Esophagus squamous epithelium (tissue), 4 donors: ENCODE measurements at regions not wholly inside any gene's neighbourhood (a gene's known extent, or its start where the extent isn't known, plus 50 kb on each side); places are given as distances from the start of the nearest gene placed in this dataset.

Source experiments
- POLR2A ChIP-seq, 4 donors: fragments of 450-650 bp; IDR thresholded peaks; one replicate each; pipeline ENCODE4 v1.6.1; 2017; ENCODE audit warnings: antibody characterized with exemption in 4 of 4, mild to moderate bottlenecking in 4 of 4, moderate library complexity in 3 of 4
- TF ChIP-seq, protein P1 (sequence below), 6 experiments: fragments of 450-650 bp in 4 of 6; fragments of 200-600 bp in 2 of 6; sonication (generic) in 2 of 6; IDR thresholded peaks; one replicate each; pipeline ENCODE4 v1.5.1; 2016 to 2019; ENCODE audit warnings: antibody characterized with exemption in 6 of 6, mild to moderate bottlenecking in 4 of 6, moderate library complexity in 4 of 6

DNA sequence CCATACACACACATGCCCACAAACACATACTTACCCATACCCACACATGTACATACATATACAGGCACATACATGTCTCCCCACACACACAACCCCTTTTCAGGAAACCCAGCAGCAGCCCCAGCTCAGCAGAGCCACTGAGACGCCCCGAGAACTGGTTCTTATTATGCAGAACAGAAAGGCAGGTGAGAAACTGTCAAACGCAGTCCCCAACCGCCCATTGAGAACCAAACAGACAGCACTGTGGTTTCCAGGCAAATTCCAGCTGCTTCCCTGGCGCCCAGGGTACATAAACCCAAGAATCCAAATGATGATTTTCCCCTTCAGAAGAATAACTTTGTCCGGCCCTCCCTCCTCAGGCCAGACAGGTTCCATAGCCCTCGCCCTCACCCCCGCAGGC is 366.6 kb upstream of the ZMIZ1 start:
- TF ChIP-seq, protein P1, sequence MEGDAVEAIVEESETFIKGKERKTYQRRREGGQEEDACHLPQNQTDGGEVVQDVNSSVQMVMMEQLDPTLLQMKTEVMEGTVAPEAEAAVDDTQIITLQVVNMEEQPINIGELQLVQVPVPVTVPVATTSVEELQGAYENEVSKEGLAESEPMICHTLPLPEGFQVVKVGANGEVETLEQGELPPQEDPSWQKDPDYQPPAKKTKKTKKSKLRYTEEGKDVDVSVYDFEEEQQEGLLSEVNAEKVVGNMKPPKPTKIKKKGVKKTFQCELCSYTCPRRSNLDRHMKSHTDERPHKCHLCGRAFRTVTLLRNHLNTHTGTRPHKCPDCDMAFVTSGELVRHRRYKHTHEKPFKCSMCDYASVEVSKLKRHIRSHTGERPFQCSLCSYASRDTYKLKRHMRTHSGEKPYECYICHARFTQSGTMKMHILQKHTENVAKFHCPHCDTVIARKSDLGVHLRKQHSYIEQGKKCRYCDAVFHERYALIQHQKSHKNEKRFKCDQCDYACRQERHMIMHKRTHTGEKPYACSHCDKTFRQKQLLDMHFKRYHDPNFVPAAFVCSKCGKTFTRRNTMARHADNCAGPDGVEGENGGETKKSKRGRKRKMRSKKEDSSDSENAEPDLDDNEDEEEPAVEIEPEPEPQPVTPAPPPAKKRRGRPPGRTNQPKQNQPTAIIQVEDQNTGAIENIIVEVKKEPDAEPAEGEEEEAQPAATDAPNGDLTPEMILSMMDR (IDR thresholded peaks at IDR 0.05): no peak
- no peak for TF ChIP-seq POLR2A (IDR thresholded peaks at IDR 0.05)
